ENCODE measurements at regions not wholly inside any gene's neighbourhood (a gene's known extent, or its start where the extent isn't known, plus 50 kb on each side); places are given as distances from the start of the nearest gene placed in this dataset.

DNA sequence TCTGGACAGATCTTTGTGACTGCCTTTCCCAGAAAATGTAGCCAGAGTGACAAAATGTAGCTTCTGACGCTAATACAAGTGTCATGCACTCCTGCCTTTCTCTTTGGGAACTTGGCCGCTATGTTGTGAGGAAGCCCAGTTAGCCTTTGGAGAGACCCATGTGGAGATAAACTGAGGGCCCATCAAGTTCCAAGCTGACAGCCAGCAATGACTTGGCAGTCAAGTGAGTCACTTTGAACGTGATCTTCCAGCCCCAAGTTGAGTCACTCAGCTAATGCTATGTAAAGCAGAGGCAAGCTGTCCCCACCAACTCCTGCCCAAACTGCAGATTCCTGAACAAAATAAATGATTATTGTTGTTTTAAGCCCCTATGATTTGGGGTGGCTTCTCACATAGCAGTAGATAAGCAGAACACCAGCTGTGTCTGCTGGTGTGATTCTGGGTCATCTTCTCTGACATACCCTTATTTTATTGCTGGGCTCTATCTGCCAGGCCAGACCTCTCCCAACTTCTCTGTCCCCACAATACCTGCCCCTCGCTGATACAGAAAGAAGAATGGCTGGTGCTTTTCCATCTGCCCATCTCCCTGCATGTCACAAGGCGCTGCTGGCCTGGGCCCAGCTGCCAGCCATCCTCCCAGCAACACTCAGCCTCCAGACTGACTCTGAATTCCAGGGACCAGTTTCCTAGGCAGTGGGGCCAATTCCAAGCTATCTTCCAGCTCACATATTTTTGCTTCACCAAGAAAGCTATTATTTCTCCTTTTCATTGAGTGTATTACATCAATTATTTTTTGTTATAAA, 274.8 kb downstream of the LRFN2 start:
- DNase-seq, result no peak

- peak; percentile 84 for DNase-seq
Observed at GRCh38 chr6:40308533-40309306, 278.4 kb downstream of the LRFN2 start.

DNA sequence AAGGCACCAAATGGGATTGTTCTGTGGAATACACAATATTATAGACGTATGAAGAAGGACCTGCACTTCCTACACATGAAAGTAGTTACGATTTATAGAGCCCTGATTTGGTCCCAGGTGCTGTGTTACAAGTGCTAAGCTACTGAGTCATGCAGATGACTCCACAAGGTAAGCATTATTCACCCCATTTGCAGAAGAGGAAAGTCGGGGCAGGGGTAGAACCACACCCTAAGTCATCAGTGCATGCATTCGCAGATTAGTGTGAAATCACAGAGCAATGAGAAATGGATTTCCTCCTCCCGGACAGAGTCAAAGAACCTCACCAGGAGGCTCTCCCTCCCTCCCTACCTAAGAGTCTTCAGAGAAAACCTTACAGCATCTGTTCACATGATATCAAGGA, 279.5 kb downstream of the LRFN2 start:
- DNase-seq, result no peak

DNA sequence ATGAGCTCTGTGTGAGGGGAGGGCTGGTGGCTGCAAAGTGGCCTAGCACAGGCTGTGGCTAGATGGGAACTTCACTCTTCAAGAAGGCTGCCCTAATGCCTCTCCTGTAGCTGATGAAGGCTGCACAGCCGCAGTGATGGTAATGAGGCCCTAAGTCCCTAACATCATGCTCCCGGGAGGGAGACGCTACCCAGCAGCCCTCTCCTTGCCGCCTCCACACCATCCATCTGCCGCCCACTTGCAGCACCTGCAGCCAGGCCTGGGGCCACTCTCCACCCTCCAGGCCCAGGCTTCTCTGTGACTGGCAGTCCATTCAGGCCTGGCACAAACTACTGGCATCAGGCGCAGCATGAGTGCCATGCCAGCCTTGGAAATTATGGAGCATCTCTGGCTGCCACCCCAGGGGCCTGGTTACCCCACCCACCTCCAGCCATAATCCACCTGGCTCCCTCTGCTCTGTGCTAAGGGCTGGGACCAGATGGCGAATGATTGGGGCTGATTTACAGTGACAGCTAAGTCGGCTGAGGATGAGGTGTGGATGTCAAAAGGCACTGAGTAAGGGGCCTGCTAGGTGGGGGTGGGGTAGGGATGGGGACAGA, 284.2 kb downstream of the LRFN2 start:
- DNase-seq, result no peak

GRCh38 chr6:40299681-40300080, 287.5 kb downstream of the LRFN2 start:
- no peak for DNase-seq

GRCh38 chr6:40298207-40298606, 289.0 kb downstream of the LRFN2 start:
- no peak for DNase-seq

GRCh38 chr6:40295251-40295950, 291.8 kb downstream of the LRFN2 start:
- DNase-seq, result no peak

DNA sequence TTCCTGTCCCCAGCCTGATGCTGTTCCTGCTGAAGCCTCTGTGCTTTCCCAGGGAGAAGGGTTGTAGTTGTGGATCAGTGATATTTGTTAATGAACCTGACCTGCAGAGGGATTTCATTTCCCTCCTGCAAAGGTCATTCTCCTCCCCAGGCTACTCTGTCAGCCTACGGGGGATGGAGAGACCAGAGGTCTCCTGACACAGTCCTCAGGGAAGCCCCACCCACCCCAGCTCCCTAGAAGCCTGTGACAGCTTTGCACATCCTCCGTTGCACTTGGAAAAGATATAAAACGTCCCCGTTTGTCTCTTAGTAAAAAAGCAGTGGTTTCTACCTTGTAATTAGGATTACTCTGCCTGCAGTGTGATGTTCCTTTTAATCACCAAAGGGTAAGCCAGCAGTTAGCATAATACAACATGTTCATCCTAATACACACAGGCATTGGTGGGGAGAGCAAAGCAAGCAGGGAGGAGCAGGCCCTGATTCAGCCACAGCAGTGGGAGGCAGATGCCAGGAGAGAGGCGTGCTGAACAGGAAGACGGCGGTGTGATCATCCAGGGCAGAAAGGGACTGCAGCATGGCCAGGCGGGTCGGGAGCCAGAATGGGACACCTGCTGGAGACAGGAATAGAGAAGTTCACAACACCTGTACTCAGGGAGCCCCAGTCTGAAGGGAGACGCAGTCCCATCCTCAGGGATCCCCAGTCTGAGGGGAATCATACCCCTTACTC, 293.5 kb downstream of the LRFN2 start:
- DNase-seq, result no peak

DNA sequence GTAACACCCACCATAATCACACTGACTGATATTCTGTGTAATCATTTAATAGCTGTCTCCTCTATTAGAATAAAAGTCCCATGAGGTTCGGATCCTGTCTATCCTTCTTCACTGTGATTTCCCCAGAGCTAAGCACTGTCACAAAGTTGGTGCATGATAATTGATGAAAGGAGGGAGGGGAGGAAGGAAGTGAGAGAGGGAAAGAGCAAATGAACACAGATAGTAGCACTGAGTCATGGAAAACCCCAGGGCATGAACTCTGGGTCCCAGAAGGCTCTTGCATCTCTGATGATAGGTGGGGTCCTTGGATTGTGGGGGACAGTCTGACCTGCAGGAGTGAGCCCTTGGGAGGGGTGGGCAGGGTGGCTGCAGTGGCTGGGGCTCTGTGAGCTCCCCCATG, 294.1 kb downstream of the LRFN2 start:
- DNase-seq, result no peak

GRCh38 chr6:40290816-40291215, 296.3 kb downstream of the LRFN2 start:
- DNase-seq, result no peak

DNA sequence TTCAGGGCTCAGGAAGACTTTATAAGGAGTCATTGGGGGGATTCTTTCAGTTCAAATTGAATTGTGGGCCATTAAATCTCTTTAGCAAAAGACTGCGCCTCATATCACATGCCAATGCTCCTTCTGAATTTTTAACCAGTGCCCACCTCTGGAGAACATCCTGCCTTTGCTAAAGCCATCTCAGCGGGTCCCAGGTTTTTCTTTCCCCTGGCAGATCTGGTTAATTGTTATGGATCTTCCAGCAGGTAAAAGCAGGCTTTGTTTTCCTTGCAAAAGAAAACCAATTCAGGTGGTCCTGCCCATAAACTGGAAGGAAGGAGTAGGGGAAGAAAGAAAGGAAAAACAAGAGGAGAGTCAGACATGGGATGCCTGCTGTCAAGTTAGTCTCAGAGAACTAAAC, 298.2 kb downstream of the LRFN2 start:
- no peak for DNase-seq

- no peak for DNase-seq
Observed at GRCh38 chr6:40287296-40287850, 299.8 kb downstream of the LRFN2 start.

DNA sequence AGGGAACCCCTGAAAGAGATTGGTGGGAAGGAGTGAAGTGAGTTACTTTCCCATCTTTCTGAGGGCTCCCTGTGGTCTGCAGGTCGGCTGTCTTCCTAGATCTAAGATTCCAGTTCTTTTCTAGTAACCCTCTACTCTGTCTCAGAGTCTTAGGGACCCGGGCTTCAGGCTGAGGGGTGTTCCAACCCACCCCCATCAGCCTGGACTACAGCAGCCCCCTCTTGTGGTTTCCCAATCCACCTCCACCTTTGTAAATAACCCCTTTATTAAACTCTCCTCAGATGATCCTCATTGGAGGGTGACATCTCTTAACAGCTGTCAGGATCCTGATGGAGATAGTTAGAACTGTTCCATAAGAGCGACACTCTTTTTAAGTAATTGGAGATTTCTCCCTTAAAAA, 300.4 kb downstream of the LRFN2 start:
- DNase-seq, result no peak

- DNase-seq, result no peak
Observed at GRCh38 chr6:40285996-40286395, 301.2 kb downstream of the LRFN2 start.

- no peak for DNase-seq
Observed at GRCh38 chr6:40285535-40285934, 301.6 kb downstream of the LRFN2 start.

DNA sequence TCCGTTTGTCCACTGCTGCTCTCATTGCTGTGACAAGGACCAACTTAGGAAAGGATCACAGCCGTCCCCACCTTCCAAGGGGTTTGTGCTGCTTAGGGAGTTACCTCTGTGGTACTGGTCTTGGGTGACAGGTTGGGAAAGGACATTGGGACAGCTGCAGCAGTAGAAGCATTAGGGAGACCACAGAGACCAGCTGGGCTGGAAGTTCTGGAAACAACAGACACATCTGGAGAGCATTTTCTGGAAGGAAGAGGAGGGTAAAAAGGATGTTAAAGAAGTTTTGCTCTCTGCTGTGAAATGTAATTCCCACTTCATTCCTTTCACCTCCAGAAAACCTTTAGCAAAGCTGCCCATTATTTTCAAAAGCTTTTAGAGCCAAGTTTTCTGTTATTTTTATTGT, 304.2 kb downstream of the LRFN2 start:
- no peak for DNase-seq

DNA sequence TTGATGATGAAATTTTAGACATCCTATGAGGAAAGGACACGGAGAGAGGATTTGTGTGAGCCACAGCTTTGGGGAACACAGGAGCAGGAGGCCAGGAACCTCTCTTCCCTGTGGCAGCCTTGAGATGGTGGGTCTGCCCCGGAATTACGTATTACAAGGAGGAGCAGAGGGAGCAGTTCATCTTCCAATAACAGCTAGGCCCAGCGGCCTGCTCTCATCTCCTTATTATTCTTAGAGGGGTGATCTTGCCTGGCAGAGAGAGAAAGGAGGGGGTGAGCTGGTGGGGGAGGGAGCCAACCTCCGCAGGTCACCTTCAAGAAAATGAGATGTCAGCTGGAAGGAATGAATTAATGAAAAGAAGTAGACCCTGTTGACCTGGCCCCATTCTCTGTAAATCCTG, 305.8 kb downstream of the LRFN2 start:
- no peak for DNase-seq

DNA sequence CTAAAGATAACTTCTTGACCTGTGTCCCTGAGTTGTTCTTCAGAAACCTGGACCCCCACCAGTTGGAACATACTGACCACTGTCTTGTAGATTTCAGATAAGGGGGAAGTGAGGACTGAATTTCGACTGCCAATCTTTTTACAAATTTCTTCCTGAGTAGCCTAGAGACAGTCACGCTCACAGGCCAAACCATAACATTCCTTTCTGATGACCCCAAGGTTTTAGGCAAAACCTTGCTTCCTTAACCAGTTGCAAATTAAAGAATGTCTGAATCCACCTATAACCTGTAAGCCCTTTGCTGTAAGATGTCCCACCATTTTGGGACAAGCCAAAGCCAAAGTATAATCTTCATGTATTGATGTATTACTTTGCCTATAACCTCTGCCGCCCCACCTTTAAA, 306.9 kb downstream of the LRFN2 start:
- no peak for DNase-seq

- no peak for DNase-seq
Observed at GRCh38 chr6:40276141-40276540, 311.0 kb downstream of the LRFN2 start.

- no peak for DNase-seq
Observed at GRCh38 chr6:40274058-40274457, 313.1 kb downstream of the LRFN2 start.

DNA sequence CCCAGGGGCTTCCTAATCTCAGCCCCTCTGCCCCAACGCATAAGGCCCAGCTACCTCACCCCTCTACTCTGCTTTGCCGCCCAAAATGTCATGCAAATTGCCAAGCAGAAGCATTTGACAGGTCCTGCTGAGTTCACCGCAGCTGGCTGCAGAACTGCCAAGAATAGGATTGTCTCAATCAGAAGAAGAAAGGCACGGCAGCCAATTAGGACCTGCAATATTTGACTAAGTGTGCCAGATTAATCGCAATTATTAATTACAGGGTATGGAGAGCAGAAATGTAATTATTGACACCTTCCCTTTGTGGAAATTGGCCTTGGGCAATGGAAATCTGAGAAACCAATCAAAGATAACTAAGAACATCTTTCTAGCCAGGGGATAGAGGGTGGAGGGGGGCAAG, 318.6 kb downstream of the LRFN2 start:
- no peak for DNase-seq

DNA sequence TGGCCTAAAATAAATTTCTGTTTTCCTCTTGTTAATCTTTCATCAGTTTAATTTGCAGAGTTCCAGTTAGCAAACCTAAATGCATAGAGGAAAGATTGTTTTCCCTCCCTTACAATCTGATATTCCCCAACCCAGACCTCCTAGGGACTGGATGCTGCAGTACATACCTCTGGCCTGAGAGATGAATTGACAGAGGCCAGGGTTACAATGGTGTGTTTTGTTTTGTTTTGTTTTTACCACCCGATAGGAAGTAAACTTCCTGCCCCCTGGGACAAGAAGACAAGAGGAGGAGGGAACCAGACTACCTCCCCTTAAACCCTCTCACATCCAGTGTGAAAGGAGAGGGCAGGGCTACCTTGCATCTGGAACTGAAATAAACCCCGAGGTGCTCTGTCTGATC, 319.0 kb downstream of the LRFN2 start:
- no peak for DNase-seq

All from stimulated activated CD8-positive, alpha-beta memory T cell treated with anti-CD3 and anti-CD28 coated beads, Interleukin-4, amount 100 ng/mL, for 48 hours (primary cell).